ENCODE measurements at regions not wholly inside any gene's neighbourhood (a gene's known extent, or its start where the extent isn't known, plus 50 kb on each side); places are given as distances from the start of the nearest gene placed in this dataset.
"Not testable (repeated sequence)": the region's sequence is repeated elsewhere in the genome, so short reads cannot be mapped to it uniquely, and the experiment has no call there.

- DNase-seq (ENCODE audit: low spot score), result no peak
- FAIRE-seq, result no peak
Measured at GRCh38 chr3:5678248-5678647, 490.7 kb downstream of the EDEM1 start.

GRCh38 chr3:5678844-5679243 is 491.3 kb downstream of the EDEM1 start:
- no peak for FAIRE-seq
- no peak for DNase-seq (ENCODE audit: low spot score)

- DNase-seq (ENCODE audit: low spot score) (no peak), FAIRE-seq (no peak)
Measured at GRCh38 chr3:5687230-5687629, 499.7 kb downstream of the EDEM1 start.

- DNase-seq (ENCODE audit: low spot score) (no peak), FAIRE-seq (no peak)
Measured at GRCh38 chr3:5690490-5690889, 503.0 kb downstream of the EDEM1 start.

GRCh38 chr3:5690904-5691532 is 503.5 kb downstream of the EDEM1 start:
- no peak for DNase-seq (ENCODE audit: low spot score)
- FAIRE-seq, result no peak

GRCh38 chr3:5692446-5692845 is 504.9 kb downstream of the EDEM1 start:
- FAIRE-seq (no peak), DNase-seq (ENCODE audit: low spot score) (no peak)

- FAIRE-seq (no peak), DNase-seq (ENCODE audit: low spot score) (no peak)
Measured at GRCh38 chr3:5694266-5694665, 506.8 kb downstream of the EDEM1 start.

- no peak for FAIRE-seq
- DNase-seq (ENCODE audit: low spot score), result no peak
Measured at GRCh38 chr3:5698851-5699250, 511.3 kb downstream of the EDEM1 start.

- FAIRE-seq (no peak), DNase-seq (ENCODE audit: low spot score) (no peak)
Measured at GRCh38 chr3:5699313-5699712, 511.8 kb downstream of the EDEM1 start.

- DNase-seq (ENCODE audit: low spot score), result no peak
- FAIRE-seq, result no peak
Measured at GRCh38 chr3:5699811-5700210, 512.3 kb downstream of the EDEM1 start.

- not testable (repeated sequence) for DNase-seq (ENCODE audit: low spot score)
- peak; percentile 82 for FAIRE-seq
Measured at GRCh38 chr3:5701005-5701404, 513.5 kb downstream of the EDEM1 start.

GRCh38 chr3:5707794-5708193 is 520.3 kb downstream of the EDEM1 start:
- no peak for FAIRE-seq
- no peak for DNase-seq (ENCODE audit: low spot score)

GRCh38 chr3:5709714-5710113 is 522.2 kb downstream of the EDEM1 start:
- DNase-seq (ENCODE audit: low spot score) (no peak), FAIRE-seq (no peak)

- FAIRE-seq, result no peak
- no peak for DNase-seq (ENCODE audit: low spot score)
Measured at GRCh38 chr3:5710718-5711117, 523.2 kb downstream of the EDEM1 start.

GRCh38 chr3:5717254-5717653 is 529.7 kb downstream of the EDEM1 start:
- FAIRE-seq (no peak), DNase-seq (ENCODE audit: low spot score) (no peak)

GRCh38 chr3:5719668-5720067 is 532.2 kb downstream of the EDEM1 start:
- FAIRE-seq; DNase-seq (ENCODE audit: low spot score): not testable (repeated sequence)

- FAIRE-seq (no peak), DNase-seq (ENCODE audit: low spot score) (no peak)
Measured at GRCh38 chr3:5725801-5726200, 538.3 kb downstream of the EDEM1 start.

- no peak for FAIRE-seq
Measured at GRCh38 chr3:5726621-5727020, 539.1 kb downstream of the EDEM1 start.

GRCh38 chr3:5727743-5728484 is 540.4 kb downstream of the EDEM1 start:
- no peak for FAIRE-seq
- no peak for DNase-seq (ENCODE audit: low spot score)

More at GRCh38 chr3:5726621-5727020, 539.1 kb downstream of the EDEM1 start:
- DNase-seq (ENCODE audit: low spot score), result no peak

- DNase-seq (ENCODE audit: low spot score), result no peak
- no peak for FAIRE-seq
Measured at GRCh38 chr3:5729852-5730251, 542.3 kb downstream of the EDEM1 start.

GRCh38 chr3:5731100-5731499 is 543.6 kb downstream of the EDEM1 start:
- FAIRE-seq (no peak), DNase-seq (ENCODE audit: low spot score) (no peak)

- no peak for DNase-seq (ENCODE audit: low spot score)
Measured at GRCh38 chr3:5732081-5732480, 544.6 kb downstream of the EDEM1 start.

GRCh38 chr3:5733995-5734394 is 546.5 kb downstream of the EDEM1 start:
- no peak for DNase-seq (ENCODE audit: low spot score)
- FAIRE-seq, result peak; percentile 13

More at GRCh38 chr3:5732081-5732480, 544.6 kb downstream of the EDEM1 start:
- no peak for FAIRE-seq

Data from urothelium cell line (cell line).